ENCODE measurements at regions not wholly inside any gene's neighbourhood (a gene's known extent, or its start where the extent isn't known, plus 50 kb on each side); places are given as distances from the start of the nearest gene placed in this dataset.
"Not testable (repeated sequence)": the region's sequence is repeated elsewhere in the genome, so short reads cannot be mapped to it uniquely, and the experiment has no call there.

- ChIA-PET POLR2A (no interaction called here), CTCF (interaction anchor here (1.8 kb wide), 1 partner anchor 46 kb away, joined by 6 read pairs; no protein-coding TSS in a partner anchor)
- dilution Hi-C loops (cut with MboI; ENCODE audit: extremely low pct_ligation_motif_present, low sequenced_read_pairs) (no loop called here), intact Hi-C loops (cut with micrococcal nuclease) (loop anchor here (2.0 kb wide), 1 partner anchor 46 kb away; no protein-coding TSS in a partner anchor)
- Histone ChIP-seq H2AFZ (ENCODE audit: low read depth, low read length) (peak overlapping the region; percentile 49), H3K4me3 (replicated peaks in 1 of 3; ENCODE audit: insufficient read depth in 1 of 3, low read depth in 1 of 3, low read length in 3 of 3) (no peak overlapping the region), H3K27ac (ENCODE audit: insufficient read depth, low read depth, low read length) (no peak overlapping the region), H3K27me3 (ENCODE audit: control insufficient read depth in 2 of 2, insufficient read depth in 2 of 2, low read length in 2 of 2) (no peaks in the 10 kb centered on the region), H3K4me2 (ENCODE audit: insufficient read depth, low read length) (no peak overlapping the region), H3K9me3 (replicated peaks; ENCODE audit: control insufficient read depth, insufficient read depth, low read length) (no peaks in the 10 kb centered on the region), H3K9me1 (replicated peaks; ENCODE audit: control insufficient read depth, extremely low read depth, insufficient read depth, low read length) (no peaks in the 10 kb centered on the region), H3K79me2 (ENCODE audit: control insufficient read depth, insufficient read depth, low read length) (no peaks in the 10 kb centered on the region), H4K20me1 (replicated peaks; ENCODE audit: control insufficient read depth, extremely low read depth, insufficient read depth, low read length) (no peaks in the 10 kb centered on the region), H3K9ac (replicated peaks; ENCODE audit: extremely low read depth, insufficient read depth, low read length) (no peak overlapping the region), H3K36me3 (ENCODE audit: control insufficient read depth in 2 of 2, extremely low read depth in 1 of 2, insufficient read depth in 2 of 2, low read length in 2 of 2) (no peaks in the 10 kb centered on the region), H3K4me1 (ENCODE audit: control insufficient read depth, extremely low read depth, insufficient read depth, low read length) (peaks cover 8% of the 10 kb centered on the region)
- BruUV-seq (replicated peaks) = no TSS peak
- FAIRE-seq = no peak
- DNase-seq (ENCODE audit: low read depth, low spot score) = peak; percentile 36
- TF ChIP-seq JUN (IDR thresholded peaks at IDR 0.05; ENCODE audit: borderline replicate concordance, insufficient read depth, insufficient read length, low read depth) (no peak), GATA2 (IDR thresholded peaks at IDR 0.05; ENCODE audit: insufficient read depth, insufficient read length, low read depth, low read length) (no peak), MAX (IDR thresholded peaks at IDR 0.05; ENCODE audit: insufficient read depth, insufficient read length) (no peak), FOS (IDR thresholded peaks at IDR 0.05; ENCODE audit: borderline replicate concordance, insufficient read depth, low read length) (no peak), POLR2AphosphoS5 (IDR thresholded peaks at IDR 0.05; ENCODE audit: insufficient read depth, low read depth, low read length) (no peak), POLR2A (IDR thresholded peaks at IDR 0.05; ENCODE audit: low read depth, low read length) (no peak), EZH2 (IDR thresholded peaks at IDR 0.05; ENCODE audit: borderline replicate concordance, low read depth, low read length, severe bottlenecking) (no peak), MYC (IDR thresholded peaks at IDR 0.05; ENCODE audit: low read depth, low read length) (no peak), CTCF (IDR thresholded peaks at IDR 0.05; ENCODE audit: extremely low read depth in 1 of 2, insufficient read depth in 1 of 2, low read depth in 1 of 2, low read length in 2 of 2) (no peak)
These were observed 62.8 kb upstream of the PRR5 start for GRCh38 chr22:44638971-44639760.

- intact Hi-C loops (cut with micrococcal nuclease); H2AFZ ChIP-seq (ENCODE audit: low read depth, low read length); H3K27me3 ChIP-seq (ENCODE audit: control insufficient read depth in 2 of 2, insufficient read depth in 2 of 2, low read length in 2 of 2); H3K4me2 ChIP-seq (ENCODE audit: insufficient read depth, low read length); H3K4me1 ChIP-seq (ENCODE audit: control insufficient read depth, extremely low read depth, insufficient read depth, low read length); H3K9ac ChIP-seq (replicated peaks; ENCODE audit: extremely low read depth, insufficient read depth, low read length); H4K20me1 ChIP-seq (replicated peaks; ENCODE audit: control insufficient read depth, extremely low read depth, insufficient read depth, low read length); BruUV-seq (replicated peaks); H3K79me2 ChIP-seq (ENCODE audit: control insufficient read depth, insufficient read depth, low read length); H3K36me3 ChIP-seq (ENCODE audit: control insufficient read depth in 2 of 2, extremely low read depth in 1 of 2, insufficient read depth in 2 of 2, low read length in 2 of 2); H3K9me3 ChIP-seq (replicated peaks; ENCODE audit: control insufficient read depth, insufficient read depth, low read length); dilution Hi-C loops (cut with MboI; ENCODE audit: extremely low pct_ligation_motif_present, low sequenced_read_pairs); POLR2A ChIA-PET; FAIRE-seq; DNase-seq (ENCODE audit: low read depth, low spot score); H3K27ac ChIP-seq (ENCODE audit: insufficient read depth, low read depth, low read length); H3K4me3 ChIP-seq (replicated peaks in 1 of 3; ENCODE audit: insufficient read depth in 1 of 3, low read depth in 1 of 3, low read length in 3 of 3); H3K9me1 ChIP-seq (replicated peaks; ENCODE audit: control insufficient read depth, extremely low read depth, insufficient read depth, low read length): not testable (repeated sequence)
- CTCF ChIA-PET = interaction anchor here (0.8 kb wide), 1 partner anchor 12 kb away, joined by 4 read pairs; no protein-coding TSS in a partner anchor
These were observed 65.3 kb upstream of the PRR5 start for GRCh38 chr22:44636502-44637206.

All from endothelial cell of umbilical vein (primary cell).